SK-N-SH (cell line): ENCODE measurements at regions not wholly inside any gene's neighbourhood (a gene's known extent, or its start where the extent isn't known, plus 50 kb on each side); places are given as distances from the start of the nearest gene placed in this dataset.

ENCODE experiments used
- CHD2 ChIP-seq: fragments of 150-350 bp; IDR thresholded peaks from 2 replicates; pipeline ENCODE4 v1.6.1; 2018; ENCODE audit warnings: low read length; ENCODE audit not compliant: partially characterized antibody
- TF ChIP-seq, protein P1 (sequence below): fragments of 150-350 bp; IDR thresholded peaks from 2 replicates; pipeline ENCODE4 v1.6.1; 2017; ENCODE audit warnings: antibody characterized with exemption, low read length, low read depth, borderline replicate concordance
- TF ChIP-seq, protein P2 (sequence below): fragments of 200-600 bp; sonication (generic); IDR thresholded peaks from 2 replicates; pipeline ENCODE4 v1.6.1; 2017; ENCODE audit warnings: antibody characterized with exemption, mild to moderate bottlenecking, moderate library complexity

DNA sequence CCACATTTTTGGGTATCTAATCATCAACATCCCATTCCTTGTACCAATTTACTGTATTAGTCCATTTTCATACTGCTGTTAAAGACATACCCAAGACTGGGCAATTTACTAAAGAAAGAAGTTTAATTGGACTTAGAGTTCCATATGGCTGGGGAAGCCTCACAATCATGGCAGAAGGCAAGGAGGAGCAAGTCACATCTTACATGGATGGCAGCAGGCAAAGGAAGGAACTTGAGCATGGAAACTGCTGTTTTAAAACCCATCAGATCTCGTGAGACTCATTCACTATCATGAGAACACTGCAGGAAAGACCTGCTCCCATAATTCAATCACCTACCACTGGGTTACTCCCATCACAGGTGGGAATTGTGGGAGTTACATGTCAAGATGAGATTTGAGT, 95.4 kb upstream of the SLCO6A1 start:
- TF ChIP-seq, protein P1, sequence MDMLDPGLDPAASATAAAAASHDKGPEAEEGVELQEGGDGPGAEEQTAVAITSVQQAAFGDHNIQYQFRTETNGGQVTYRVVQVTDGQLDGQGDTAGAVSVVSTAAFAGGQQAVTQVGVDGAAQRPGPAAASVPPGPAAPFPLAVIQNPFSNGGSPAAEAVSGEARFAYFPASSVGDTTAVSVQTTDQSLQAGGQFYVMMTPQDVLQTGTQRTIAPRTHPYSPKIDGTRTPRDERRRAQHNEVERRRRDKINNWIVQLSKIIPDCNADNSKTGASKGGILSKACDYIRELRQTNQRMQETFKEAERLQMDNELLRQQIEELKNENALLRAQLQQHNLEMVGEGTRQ: no peak
- TF ChIP-seq CHD2: no peak
- TF ChIP-seq, protein P2, sequence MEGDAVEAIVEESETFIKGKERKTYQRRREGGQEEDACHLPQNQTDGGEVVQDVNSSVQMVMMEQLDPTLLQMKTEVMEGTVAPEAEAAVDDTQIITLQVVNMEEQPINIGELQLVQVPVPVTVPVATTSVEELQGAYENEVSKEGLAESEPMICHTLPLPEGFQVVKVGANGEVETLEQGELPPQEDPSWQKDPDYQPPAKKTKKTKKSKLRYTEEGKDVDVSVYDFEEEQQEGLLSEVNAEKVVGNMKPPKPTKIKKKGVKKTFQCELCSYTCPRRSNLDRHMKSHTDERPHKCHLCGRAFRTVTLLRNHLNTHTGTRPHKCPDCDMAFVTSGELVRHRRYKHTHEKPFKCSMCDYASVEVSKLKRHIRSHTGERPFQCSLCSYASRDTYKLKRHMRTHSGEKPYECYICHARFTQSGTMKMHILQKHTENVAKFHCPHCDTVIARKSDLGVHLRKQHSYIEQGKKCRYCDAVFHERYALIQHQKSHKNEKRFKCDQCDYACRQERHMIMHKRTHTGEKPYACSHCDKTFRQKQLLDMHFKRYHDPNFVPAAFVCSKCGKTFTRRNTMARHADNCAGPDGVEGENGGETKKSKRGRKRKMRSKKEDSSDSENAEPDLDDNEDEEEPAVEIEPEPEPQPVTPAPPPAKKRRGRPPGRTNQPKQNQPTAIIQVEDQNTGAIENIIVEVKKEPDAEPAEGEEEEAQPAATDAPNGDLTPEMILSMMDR: no peak
